GM23338 (cell line): ENCODE measurements at regions not wholly inside any gene's neighbourhood (a gene's known extent, or its start where the extent isn't known, plus 50 kb on each side); places are given as distances from the start of the nearest gene placed in this dataset.

Source experiments
- ATAC-seq: fragments of 200-7000 bp; cut with Tn5 transposase; 3 replicates; pipeline ENCODE4 v1.9.1; 2020
- DNase-seq: peaks from one replicate; pipeline ENCODE4 v3.0.0-alpha.2; 2015; ENCODE audit warnings: low spot score
- H2AFZ ChIP-seq: fragments of 200-600 bp; sonication (generic); 2 replicates; pipeline ENCODE4 v1.8.0; 2016; ENCODE audit warnings: antibody characterized with exemption, mild to moderate bottlenecking, moderate library complexity
- H3F3A ChIP-seq: fragments of 200-600 bp; sonication (generic); replicated peaks from 2 replicates; pipeline ENCODE4 v1.8.0; 2017; ENCODE audit warnings: antibody characterized with exemption, mixed run types, low read depth
- H3K27ac ChIP-seq: fragments of 200-600 bp; sonication (generic); 2 replicates; pipeline ENCODE4 v1.6.1; 2016; ENCODE audit warnings: low read depth
- H3K27me3 ChIP-seq: fragments of 200-600 bp; sonication (generic); 2 replicates; pipeline ENCODE4 v1.8.0; 2016; ENCODE audit warnings: mild to moderate bottlenecking, mixed run types, moderate library complexity; ENCODE audit not compliant: insufficient read depth
- H3K36me3 ChIP-seq: fragments of 200-600 bp; sonication (generic); 2 replicates; pipeline ENCODE4 v1.8.0; 2016; ENCODE audit warnings: mild to moderate bottlenecking; ENCODE audit not compliant: insufficient read depth
- H3K4me1 ChIP-seq: fragments of 200-600 bp; sonication (generic); 2 replicates; pipeline ENCODE4 v1.8.0; 2016; ENCODE audit warnings: mild to moderate bottlenecking, moderate library complexity; ENCODE audit not compliant: insufficient read depth
- H3K4me2 ChIP-seq: fragments of 200-600 bp; sonication (generic); 2 replicates; pipeline ENCODE4 v1.7.1; 2017; ENCODE audit warnings: mixed run types
- H3K4me3 ChIP-seq: fragments of 200-600 bp; sonication (generic); 2 replicates; pipeline ENCODE4 v1.6.1; 2016; ENCODE audit warnings: mixed run types
- H3K79me2 ChIP-seq: fragments of 200-600 bp; sonication (generic); replicated peaks from 2 replicates; pipeline ENCODE4 v1.8.0; 2017; ENCODE audit warnings: mild to moderate bottlenecking; ENCODE audit not compliant: insufficient read depth
- H3K9me2 ChIP-seq: fragments of 200-600 bp; sonication (generic); 2 replicates; pipeline ENCODE4 v1.8.0; 2017; ENCODE audit not compliant: insufficient read depth
- H4K20me1 ChIP-seq: fragments of 200-600 bp; sonication (generic); replicated peaks from 2 replicates; pipeline ENCODE4 v1.8.0; 2017; ENCODE audit warnings: mild to moderate bottlenecking; ENCODE audit not compliant: insufficient read depth
- H3K27ac Mint-ChIP-seq: 2 replicates; pipeline ENCODE4 v1.8.0; 2020; ENCODE audit warnings: inconsistent platforms, mild to moderate bottlenecking, moderate library complexity, mixed read lengths
- H3K27me3 Mint-ChIP-seq: 3 replicates; pipeline ENCODE4 v1.8.0; 2022; ENCODE audit warnings: low read depth, mild to moderate bottlenecking, moderate library complexity, mixed read lengths, inconsistent platforms; ENCODE audit not compliant: insufficient read depth, poor library complexity
- H3K36me3 Mint-ChIP-seq: 3 replicates; pipeline ENCODE4 v1.8.0; 2021; ENCODE audit warnings: low read depth, mild to moderate bottlenecking, inconsistent platforms, moderate library complexity, mixed read lengths
- H3K4me1 Mint-ChIP-seq: 3 replicates; pipeline ENCODE4 v1.8.0; 2020; ENCODE audit warnings: mild to moderate bottlenecking, inconsistent platforms, mixed read lengths
- H3K4me3 Mint-ChIP-seq: 3 replicates; pipeline ENCODE4 v1.8.0; 2021; ENCODE audit warnings: moderate library complexity, mild to moderate bottlenecking, inconsistent platforms, mixed read lengths
- H3K9me3 Mint-ChIP-seq: 3 replicates; pipeline ENCODE4 v1.8.0; 2020; ENCODE audit warnings: moderate library complexity, mild to moderate bottlenecking, inconsistent platforms, mixed read lengths
- CREB1 ChIP-seq: fragments of 250-450 bp; sonication (Bioruptor Pico); IDR thresholded peaks from 2 replicates; pipeline ENCODE4 v1.5.0; 2020; ENCODE audit warnings: low read depth, mild to moderate bottlenecking, moderate library complexity
- CTCF ChIP-seq, 2 experiments: fragments of 200-600 bp in 1 of 2; sonication (generic) in 1 of 2; conservative IDR thresholded peaks; 2 replicates each; pipeline versions ENCODE4 v1.5.1 to v1.6.1; 2016 to 2017; ENCODE audit warnings: antibody characterized with exemption in 2 of 2, low read depth in 2 of 2, mild to moderate bottlenecking in 2 of 2, moderate library complexity in 1 of 2
- ETS1 ChIP-seq: IDR thresholded peaks from 2 replicates; pipeline ENCODE4 v1.6.1; 2016; ENCODE audit warnings: antibody characterized with exemption
- EZH2 ChIP-seq: fragments of 200-600 bp; sonication (generic); IDR thresholded peaks from one replicate; pipeline ENCODE4 v1.8.0; 2017; ENCODE audit warnings: antibody characterized with exemption, mild to moderate bottlenecking, low read depth; ENCODE audit not compliant: unreplicated experiment
- EZH2phosphoT487 ChIP-seq: fragments of 200-600 bp; sonication (generic); IDR thresholded peaks from one replicate; pipeline ENCODE4 v1.8.1; 2018; ENCODE audit warnings: antibody characterized with exemption; ENCODE audit not compliant: unreplicated experiment
- JUNB ChIP-seq: IDR thresholded peaks from one replicate; pipeline ENCODE4 v1.6.1; 2016; ENCODE audit warnings: antibody characterized with exemption; ENCODE audit not compliant: unreplicated experiment
- NANOG ChIP-seq: IDR thresholded peaks from 2 replicates; pipeline ENCODE4 v1.6.1; 2016; ENCODE audit warnings: antibody characterized with exemption, borderline replicate concordance
- POLR2AphosphoS5 ChIP-seq: IDR thresholded peaks from 2 replicates; pipeline ENCODE4 v1.6.1; 2016; ENCODE audit warnings: antibody characterized with exemption, low read depth
- REST ChIP-seq: IDR thresholded peaks from one replicate; pipeline ENCODE4 v1.6.1; 2018; ENCODE audit warnings: antibody characterized with exemption; ENCODE audit not compliant: unreplicated experiment
- STAT1 ChIP-seq: IDR thresholded peaks from one replicate; pipeline ENCODE4 v1.6.1; 2016; ENCODE audit warnings: antibody characterized with exemption; ENCODE audit not compliant: unreplicated experiment
- ZNF114 ChIP-seq: fragments of 250-450 bp; sonication (Bioruptor Pico); IDR thresholded peaks from 2 replicates; pipeline ENCODE4 v1.5.0; 2020; ENCODE audit warnings: mild to moderate bottlenecking, moderate library complexity
- ZNF331 ChIP-seq: fragments of 250-450 bp; sonication (Bioruptor Pico); IDR thresholded peaks from 2 replicates; pipeline ENCODE4 v1.5.0; 2020; ENCODE audit warnings: low read depth, mild to moderate bottlenecking, moderate library complexity
- ZNF462 ChIP-seq: fragments of 250-450 bp; sonication (Bioruptor Pico); IDR thresholded peaks from 2 replicates; pipeline ENCODE4 v1.5.0; 2020; ENCODE audit warnings: mild to moderate bottlenecking, moderate library complexity

- Histone ChIP-seq H2AFZ (no peak overlapping the region), H3K27me3 (no peaks in the 10 kb centered on the region), H3K79me2 (no peaks in the 10 kb centered on the region), H3K9me2 (peaks cover 14% of the 10 kb centered on the region; the same call in 1 of the 2 replicates), H3K4me3 (no peak overlapping the region), H3K27ac (no peak overlapping the region), H3F3A (no peaks in the 10 kb centered on the region), H3K36me3 (no peaks in the 10 kb centered on the region), H3K4me1 (no peaks in the 10 kb centered on the region; the same call in 1 of the 2 replicates), H3K4me2 (no peak overlapping the region), H4K20me1 (no peaks in the 10 kb centered on the region)
- DNase-seq (no peak), ATAC-seq (no peak)
- no peak for TF ChIP-seq CREB1 (CRISPR knock-in tag)
- TF ChIP-seq STAT1, result no peak
- no peak for TF ChIP-seq ZNF331 (CRISPR knock-in tag)
- no peak for TF ChIP-seq ETS1
- no peak for TF ChIP-seq CTCF (conservative IDR thresholded peaks at IDR 0.05; ENCODE audit: low read depth in 2 of 2)
- TF ChIP-seq JUNB, result no peak
- TF ChIP-seq ZNF114 (CRISPR knock-in tag), result no peak
- TF ChIP-seq ZNF462, result no peak
- no peak for TF ChIP-seq REST
- no peak for TF ChIP-seq EZH2phosphoT487
- TF ChIP-seq POLR2AphosphoS5, result no peak
- no peak for TF ChIP-seq NANOG
- TF ChIP-seq EZH2, result no peak
- peaks cover 5% of the 10 kb centered on the region; the same call in 2 of the 3 replicates for H3K4me1 Mint-ChIP-seq
- H3K4me3 Mint-ChIP-seq, result no peak overlapping the region
- no peaks in the 10 kb centered on the region for H3K36me3 Mint-ChIP-seq
- H3K27ac Mint-ChIP-seq, result no peak overlapping the region
- no peaks in the 10 kb centered on the region for H3K27me3 Mint-ChIP-seq
- H3K9me3 Mint-ChIP-seq, result no peaks in the 10 kb centered on the region
Observed at GRCh38 chr2:220243571-220243970, 616.1 kb downstream of the SLC4A3 start.
